HG02981 (cell line): ENCODE measurements at regions not wholly inside any gene's neighbourhood (a gene's known extent, or its start where the extent isn't known, plus 50 kb on each side); places are given as distances from the start of the nearest gene placed in this dataset.
"Not testable (repeated sequence)": the region's sequence is repeated elsewhere in the genome, so short reads cannot be mapped to it uniquely, and the experiment has no call there.

Source experiments
- ATAC-seq: cut with Tn5 transposase; IDR thresholded peaks from one replicate; pipeline ENCODE4 v1.9.1; 2021; ENCODE audit warnings: mild to moderate bottlenecking, moderate library complexity; ENCODE audit not compliant: unreplicated experiment

GRCh38 chr16:5751216-5751615 is 653.6 kb upstream of the EEF2KMT start:
- no peak for ATAC-seq

- ATAC-seq = not testable (repeated sequence)
Measured at GRCh38 chr16:5750439-5750838, 652.8 kb upstream of the EEF2KMT start.

- ATAC-seq = no peak
Measured at GRCh38 chr16:5738586-5738985, 641.0 kb upstream of the EEF2KMT start.

GRCh38 chr16:5736209-5736930 is 638.8 kb upstream of the EEF2KMT start:
- no peak for ATAC-seq

GRCh38 chr16:5735444-5735843 is 637.8 kb upstream of the EEF2KMT start:
- ATAC-seq = no peak

- no peak for ATAC-seq
Measured at GRCh38 chr16:5730783-5731182, 633.2 kb upstream of the EEF2KMT start.

GRCh38 chr16:5722116-5722619 is 624.6 kb upstream of the EEF2KMT start:
- no peak for ATAC-seq

GRCh38 chr16:5715155-5715554 is 617.6 kb upstream of the EEF2KMT start:
- no peak for ATAC-seq

GRCh38 chr16:5709889-5710288 is 612.3 kb upstream of the EEF2KMT start:
- ATAC-seq = no peak

GRCh38 chr16:5706211-5706610 is 608.6 kb upstream of the EEF2KMT start:
- no peak for ATAC-seq

- no peak for ATAC-seq
Measured at GRCh38 chr16:5704271-5704670, 606.7 kb upstream of the EEF2KMT start.

GRCh38 chr16:5693426-5693825 is 595.8 kb upstream of the EEF2KMT start:
- no peak for ATAC-seq

GRCh38 chr16:5681966-5682365 is 584.4 kb upstream of the EEF2KMT start:
- no peak for ATAC-seq

- ATAC-seq = no peak
Measured at GRCh38 chr16:5678371-5678770, 580.8 kb upstream of the EEF2KMT start.

GRCh38 chr16:5671421-5671820 is 573.8 kb upstream of the EEF2KMT start:
- ATAC-seq = no peak

GRCh38 chr16:5670198-5670597 is 572.6 kb upstream of the EEF2KMT start:
- no peak for ATAC-seq

- no peak for ATAC-seq
Measured at GRCh38 chr16:5668553-5668952, 571.0 kb upstream of the EEF2KMT start.

- no peak for ATAC-seq
Measured at GRCh38 chr16:5665834-5666233, 568.2 kb upstream of the EEF2KMT start.

- no peak for ATAC-seq
Measured at GRCh38 chr16:5653789-5654188, 556.2 kb upstream of the EEF2KMT start.

GRCh38 chr16:5653041-5653440 is 555.4 kb upstream of the EEF2KMT start:
- no peak for ATAC-seq

GRCh38 chr16:5649762-5650743 is 552.5 kb upstream of the EEF2KMT start:
- ATAC-seq = no peak

GRCh38 chr16:5647051-5647450 is 549.5 kb upstream of the EEF2KMT start:
- no peak for ATAC-seq
